Endothelial cell of umbilical vein (primary cell): ENCODE measurements at regions not wholly inside any gene's neighbourhood (a gene's known extent, or its start where the extent isn't known, plus 50 kb on each side); places are given as distances from the start of the nearest gene placed in this dataset.

Source experiments
- CTCF ChIP-seq, 2 donors: IDR thresholded peaks; 1 replicate in 1 of 2; 2 replicates in 1 of 2; pipeline ENCODE4 v1.5.1; 2011; ENCODE audit warnings: low read length in 2 of 2, mild to moderate bottlenecking in 2 of 2, moderate library complexity in 2 of 2, control low read depth in 1 of 2, inconsistent platforms in 1 of 2, low read depth in 1 of 2; ENCODE audit not compliant: insufficient read depth in 1 of 2; ENCODE audit errors: extremely low read depth in 1 of 2
- MAX ChIP-seq: IDR thresholded peaks from 2 replicates; pipeline ENCODE4 v1.6.1; 2011; ENCODE audit not compliant: insufficient read depth, insufficient read length
- POLR2A ChIP-seq: IDR thresholded peaks from 2 replicates; pipeline ENCODE4 v1.6.1; 2012; ENCODE audit warnings: low read depth, mild to moderate bottlenecking, control low read depth, low read length

GRCh38 chr14:28254768-28255167 is 511.8 kb upstream of the FOXG1 start:
- TF ChIP-seq CTCF (IDR thresholded peaks at IDR 0.05; ENCODE audit: extremely low read depth in 1 of 2, insufficient read depth in 1 of 2, low read depth in 1 of 2, low read length in 2 of 2) (no peak), MAX (no peak), POLR2A (no peak)
